ENCODE measurements at regions not wholly inside any gene's neighbourhood (a gene's known extent, or its start where the extent isn't known, plus 50 kb on each side); places are given as distances from the start of the nearest gene placed in this dataset.

GRCh38 chr5:67347821-67348220, 151.2 kb upstream of the CD180 start:
- no peak overlapping the region for H3K4me3 ChIP-seq (replicated peaks; ENCODE audit: low read depth, low read length)
- DNase-seq (ENCODE audit: low read depth): no peak
- no peak for TF ChIP-seq CTCF (IDR thresholded peaks at IDR 0.05; ENCODE audit: low read length, missing control alignments)

- no peak for TF ChIP-seq CTCF (IDR thresholded peaks at IDR 0.05; ENCODE audit: low read length, missing control alignments)
- no peak overlapping the region for H3K4me3 ChIP-seq (replicated peaks; ENCODE audit: low read depth, low read length)
- DNase-seq (ENCODE audit: low read depth): no peak
These were observed 150.0 kb upstream of the CD180 start for GRCh38 chr5:67346611-67347010.

- no peak for DNase-seq (ENCODE audit: low read depth)
- no peak for TF ChIP-seq CTCF (IDR thresholded peaks at IDR 0.05; ENCODE audit: low read length, missing control alignments)
- no peak overlapping the region for H3K4me3 ChIP-seq (replicated peaks; ENCODE audit: low read depth, low read length)
These were observed 148.3 kb upstream of the CD180 start for GRCh38 chr5:67344870-67345269.

GRCh38 chr5:67343835-67344234, 147.2 kb upstream of the CD180 start:
- TF ChIP-seq CTCF (IDR thresholded peaks at IDR 0.05; ENCODE audit: low read length, missing control alignments): no peak
- no peak overlapping the region for H3K4me3 ChIP-seq (replicated peaks; ENCODE audit: low read depth, low read length)
- DNase-seq (ENCODE audit: low read depth): no peak

- no peak for TF ChIP-seq CTCF (IDR thresholded peaks at IDR 0.05; ENCODE audit: low read length, missing control alignments)
- H3K4me3 ChIP-seq (replicated peaks; ENCODE audit: low read depth, low read length): no peak overlapping the region
- DNase-seq (ENCODE audit: low read depth): no peak
These were observed 144.9 kb upstream of the CD180 start for GRCh38 chr5:67341478-67341877.

GRCh38 chr5:67339219-67339767, 142.7 kb upstream of the CD180 start:
- TF ChIP-seq CTCF (IDR thresholded peaks at IDR 0.05; ENCODE audit: low read length, missing control alignments): no peak
- DNase-seq (ENCODE audit: low read depth): no peak
- no peak overlapping the region for H3K4me3 ChIP-seq (replicated peaks; ENCODE audit: low read depth, low read length)

- H3K4me3 ChIP-seq (replicated peaks; ENCODE audit: low read depth, low read length): no peak overlapping the region
- no peak for DNase-seq (ENCODE audit: low read depth)
- TF ChIP-seq CTCF (IDR thresholded peaks at IDR 0.05; ENCODE audit: low read length, missing control alignments): no peak
These were observed 141.8 kb upstream of the CD180 start for GRCh38 chr5:67338421-67338820.
